Caco-2 (cell line): ENCODE measurements at regions not wholly inside any gene's neighbourhood (a gene's known extent, or its start where the extent isn't known, plus 50 kb on each side); places are given as distances from the start of the nearest gene placed in this dataset.

ENCODE experiments used
- BruUV-seq: library from RNA; stranded (reverse); fragments of 400-500 nt; replicated peaks from 2 replicates; lab custom pipeline; 2021; lab: Mats Ljungman, UMichigan
- CTCF ChIA-PET: fragments of 300-600 bp; sonication (Branson Sonifier 250); formaldehyde crosslinking; loops from one replicate; lab custom pipeline; 2022; ENCODE audit warnings: antibody characterized with exemption; lab: Charles Lee
- POLR2A ChIA-PET: fragments of 300-600 bp; sonication (Branson Sonifier 250); formaldehyde crosslinking; loops from one replicate; lab custom pipeline; 2022; ENCODE audit warnings: antibody characterized with exemption; lab: Charles Lee
- DNase-seq, 2 experiments: peaks; one replicate each; pipeline versions ENCODE4 v3.0.0 to v3.0.0-alpha.2; 2020 to 2022
- H3K27me3 ChIP-seq: replicated peaks from 2 replicates; pipeline ENCODE4 v1.6.0; 2011; ENCODE audit warnings: low read length; ENCODE audit not compliant: control insufficient read depth, insufficient read depth
- H3K36me3 ChIP-seq: 2 replicates; pipeline ENCODE4 v1.5.1; 2011; ENCODE audit warnings: low read length; ENCODE audit not compliant: control insufficient read depth, insufficient read depth
- H3K4me1 ChIP-seq: fragments of 250-450 bp; sonication (Bioruptor Pico); 2 replicates; pipeline ENCODE4 v1.5.1; 2020; ENCODE audit warnings: mild to moderate bottlenecking
- H3K4me3 ChIP-seq: 2 replicates; pipeline ENCODE4 v1.5.1; 2011; ENCODE audit warnings: low read depth, mild to moderate bottlenecking, control low read depth, low read length
- H3K9me3 ChIP-seq: fragments of 250-450 bp; sonication (Bioruptor Pico); 2 replicates; pipeline ENCODE4 v1.5.1; 2020; ENCODE audit warnings: mild to moderate bottlenecking, moderate library complexity
- H3K27ac Mint-ChIP-seq: one replicate; pipeline ENCODE4 v1.8.0; 2022; ENCODE audit warnings: mixed read lengths; ENCODE audit not compliant: unreplicated experiment
- H3K27me3 Mint-ChIP-seq: one replicate; pipeline ENCODE4 v1.8.0; 2022; ENCODE audit warnings: mixed read lengths; ENCODE audit not compliant: insufficient read depth, unreplicated experiment
- H3K36me3 Mint-ChIP-seq: one replicate; pipeline ENCODE4 v1.8.0; 2022; ENCODE audit warnings: mild to moderate bottlenecking, mixed read lengths; ENCODE audit not compliant: insufficient read depth, unreplicated experiment
- H3K4me1 Mint-ChIP-seq: one replicate; pipeline ENCODE4 v1.8.0; 2022; ENCODE audit warnings: low read depth, mixed read lengths; ENCODE audit not compliant: unreplicated experiment
- H3K4me3 Mint-ChIP-seq: one replicate; pipeline ENCODE4 v1.8.0; 2022; ENCODE audit warnings: mild to moderate bottlenecking, moderate library complexity, mixed read lengths; ENCODE audit not compliant: unreplicated experiment
- H3K9me3 Mint-ChIP-seq: one replicate; pipeline ENCODE4 v1.8.0; 2022; ENCODE audit warnings: mixed read lengths; ENCODE audit not compliant: unreplicated experiment
- CTCF ChIP-seq, 2 experiments: fragments of 200-600 bp in 1 of 2; IDR thresholded peaks; 1 replicate in 1 of 2; 2 replicates in 1 of 2; pipeline versions ENCODE4 v1.5.1 to v1.8.0; 2011 to 2022; ENCODE audit warnings: antibody characterized with exemption in 1 of 2, control low read depth in 1 of 2, inconsistent platforms in 1 of 2, low read depth in 1 of 2, low read length in 1 of 2, mild to moderate bottlenecking in 1 of 2, moderate library complexity in 1 of 2; ENCODE audit not compliant: insufficient read depth in 1 of 2, severe bottlenecking in 1 of 2, unreplicated experiment in 1 of 2
- intact Hi-C: fragments of 100-400 bp; cut with micrococcal nuclease; formaldehyde crosslinking; loops from one replicate; pipeline ENCODE4 v1.10.0; 2022; ENCODE audit not compliant: unreplicated experiment

- Histone ChIP-seq H3K27me3 (no peaks in the 10 kb centered on the region), H3K36me3 (no peaks in the 10 kb centered on the region), H3K9me3 (no peaks in the 10 kb centered on the region), H3K4me1 (no peaks in the 10 kb centered on the region), H3K4me3 (no peak overlapping the region)
- H3K9me3 Mint-ChIP-seq = peaks cover 11% of the 10 kb centered on the region
- no peak overlapping the region for H3K4me3 Mint-ChIP-seq
- ChIA-PET CTCF (no interaction called here), POLR2A (no interaction called here)
- no peak for TF ChIP-seq CTCF (IDR thresholded peaks at IDR 0.05; ENCODE audit: insufficient read depth in 1 of 2, low read depth in 1 of 2, low read length in 1 of 2, severe bottlenecking in 1 of 2, unreplicated experiment in 1 of 2)
- intact Hi-C loops = no loop called here
- H3K36me3 Mint-ChIP-seq = no peaks in the 10 kb centered on the region
- peaks cover 4% of the 10 kb centered on the region for H3K27me3 Mint-ChIP-seq
- H3K4me1 Mint-ChIP-seq = no peaks in the 10 kb centered on the region
- H3K27ac Mint-ChIP-seq = no peak overlapping the region
- no peak for DNase-seq
- BruUV-seq = no TSS peak
Measured at GRCh38 chr10:118528426-118528825, 67.0 kb downstream of the PRLHR start.

- POLR2A ChIA-PET = no interaction called here
- no peak for DNase-seq
- Histone ChIP-seq H3K27me3 (no peaks in the 10 kb centered on the region), H3K4me3 (no peak overlapping the region), H3K36me3 (no peaks in the 10 kb centered on the region), H3K4me1 (no peaks in the 10 kb centered on the region), H3K9me3 (no peaks in the 10 kb centered on the region)
- no peak overlapping the region for H3K4me3 Mint-ChIP-seq
- H3K27me3 Mint-ChIP-seq = peaks cover 4% of the 10 kb centered on the region
- CTCF ChIA-PET = no interaction called here
- no peaks in the 10 kb centered on the region for H3K36me3 Mint-ChIP-seq
- peaks cover 11% of the 10 kb centered on the region for H3K9me3 Mint-ChIP-seq
- H3K4me1 Mint-ChIP-seq = no peaks in the 10 kb centered on the region
- no peak for TF ChIP-seq CTCF (IDR thresholded peaks at IDR 0.05; ENCODE audit: insufficient read depth in 1 of 2, low read depth in 1 of 2, low read length in 1 of 2, severe bottlenecking in 1 of 2, unreplicated experiment in 1 of 2)
- no TSS peak for BruUV-seq
- intact Hi-C loops = no loop called here
- no peak overlapping the region for H3K27ac Mint-ChIP-seq
Measured at GRCh38 chr10:118523775-118524174, 71.7 kb downstream of the PRLHR start.

- BruUV-seq = no TSS peak
- DNase-seq = no peak
- peaks cover 11% of the 10 kb centered on the region for H3K9me3 Mint-ChIP-seq
- no peaks in the 10 kb centered on the region for H3K36me3 ChIP-seq
- TF ChIP-seq CTCF (IDR thresholded peaks at IDR 0.05; ENCODE audit: insufficient read depth in 1 of 2, low read depth in 1 of 2, low read length in 1 of 2, severe bottlenecking in 1 of 2, unreplicated experiment in 1 of 2) = no peak
- H3K27me3 ChIP-seq = no peaks in the 10 kb centered on the region
- H3K4me1 Mint-ChIP-seq = no peaks in the 10 kb centered on the region
- H3K9me3 ChIP-seq = no peaks in the 10 kb centered on the region
- H3K4me3 ChIP-seq = no peak overlapping the region
- no peak overlapping the region for H3K27ac Mint-ChIP-seq
- ChIA-PET POLR2A (no interaction called here), CTCF (interaction anchor here (0.6 kb wide), 1 partner anchor 21 kb away, joined by 3 read pairs; no protein-coding TSS in a partner anchor)
- no peaks in the 10 kb centered on the region for H3K36me3 Mint-ChIP-seq
- no peaks in the 10 kb centered on the region for H3K4me1 ChIP-seq
- intact Hi-C loops = no loop called here
- peaks cover 4% of the 10 kb centered on the region for H3K27me3 Mint-ChIP-seq
- H3K4me3 Mint-ChIP-seq = no peak overlapping the region
Measured at GRCh38 chr10:118522791-118523498, 72.5 kb downstream of the PRLHR start.
